ENCODE measurements at regions not wholly inside any gene's neighbourhood (a gene's known extent, or its start where the extent isn't known, plus 50 kb on each side); places are given as distances from the start of the nearest gene placed in this dataset.

DNA sequence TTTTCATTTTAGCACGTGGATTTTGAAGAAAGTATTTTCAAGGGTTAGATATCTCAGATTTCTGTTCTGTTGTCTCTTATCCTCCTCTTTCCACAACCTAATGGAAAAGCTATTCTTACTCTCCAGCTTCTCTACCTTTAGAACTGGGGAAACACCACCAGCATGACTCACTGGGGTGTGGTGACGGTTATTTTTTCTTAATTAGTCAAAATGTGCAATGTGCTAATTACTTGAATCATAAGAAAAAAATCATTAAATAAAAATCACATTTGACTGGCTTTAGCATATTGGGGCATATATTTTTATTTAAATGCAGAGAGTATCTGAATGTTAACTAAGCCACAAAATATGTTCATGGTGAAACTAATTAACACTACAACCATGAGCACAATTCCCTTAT, 570.7 kb upstream of the AGTR1 start:
- no peaks in the 10 kb centered on the region for H3K36me3 ChIP-seq (ENCODE audit: insufficient read depth, low read length, poor library complexity, severe bottlenecking)
- H3K4me3 ChIP-seq (ENCODE audit: low read depth, low read length, poor library complexity, severe bottlenecking), result no peak overlapping the region
- no peak for DNase-seq (ENCODE audit: low spot score)
- BruUV-seq (replicated peaks), result no TSS peak
- CTCF ChIA-PET, result no interaction called here
- no peak for TF ChIP-seq EZH2 (IDR thresholded peaks at IDR 0.05; ENCODE audit: borderline replicate concordance, low read depth, low read length, poor library complexity, severe bottlenecking)
- TF ChIP-seq, protein P1, sequence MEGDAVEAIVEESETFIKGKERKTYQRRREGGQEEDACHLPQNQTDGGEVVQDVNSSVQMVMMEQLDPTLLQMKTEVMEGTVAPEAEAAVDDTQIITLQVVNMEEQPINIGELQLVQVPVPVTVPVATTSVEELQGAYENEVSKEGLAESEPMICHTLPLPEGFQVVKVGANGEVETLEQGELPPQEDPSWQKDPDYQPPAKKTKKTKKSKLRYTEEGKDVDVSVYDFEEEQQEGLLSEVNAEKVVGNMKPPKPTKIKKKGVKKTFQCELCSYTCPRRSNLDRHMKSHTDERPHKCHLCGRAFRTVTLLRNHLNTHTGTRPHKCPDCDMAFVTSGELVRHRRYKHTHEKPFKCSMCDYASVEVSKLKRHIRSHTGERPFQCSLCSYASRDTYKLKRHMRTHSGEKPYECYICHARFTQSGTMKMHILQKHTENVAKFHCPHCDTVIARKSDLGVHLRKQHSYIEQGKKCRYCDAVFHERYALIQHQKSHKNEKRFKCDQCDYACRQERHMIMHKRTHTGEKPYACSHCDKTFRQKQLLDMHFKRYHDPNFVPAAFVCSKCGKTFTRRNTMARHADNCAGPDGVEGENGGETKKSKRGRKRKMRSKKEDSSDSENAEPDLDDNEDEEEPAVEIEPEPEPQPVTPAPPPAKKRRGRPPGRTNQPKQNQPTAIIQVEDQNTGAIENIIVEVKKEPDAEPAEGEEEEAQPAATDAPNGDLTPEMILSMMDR (conservative IDR thresholded peaks at IDR 0.05; ENCODE audit: low read depth, low read length), result no peak
- no peak overlapping the region for H3K27ac ChIP-seq (ENCODE audit: low read depth, low read length, poor library complexity, severe bottlenecking)
- intact Hi-C loops (cut with micrococcal nuclease; ENCODE audit: unreplicated experiment), result no loop called here
- H3K27me3 ChIP-seq (replicated peaks; ENCODE audit: insufficient read depth, low read depth, low read length, poor library complexity), result no peaks in the 10 kb centered on the region
- no peaks in the 10 kb centered on the region for H3K9me3 ChIP-seq (ENCODE audit: low read depth, low read length, poor library complexity, severe bottlenecking)
- no peaks in the 10 kb centered on the region for H3K4me1 ChIP-seq (ENCODE audit: insufficient read depth, low read length, poor library complexity, severe bottlenecking)
- POLR2A ChIA-PET (ENCODE audit: low non-redundant PET), result no interaction called here

DNA sequence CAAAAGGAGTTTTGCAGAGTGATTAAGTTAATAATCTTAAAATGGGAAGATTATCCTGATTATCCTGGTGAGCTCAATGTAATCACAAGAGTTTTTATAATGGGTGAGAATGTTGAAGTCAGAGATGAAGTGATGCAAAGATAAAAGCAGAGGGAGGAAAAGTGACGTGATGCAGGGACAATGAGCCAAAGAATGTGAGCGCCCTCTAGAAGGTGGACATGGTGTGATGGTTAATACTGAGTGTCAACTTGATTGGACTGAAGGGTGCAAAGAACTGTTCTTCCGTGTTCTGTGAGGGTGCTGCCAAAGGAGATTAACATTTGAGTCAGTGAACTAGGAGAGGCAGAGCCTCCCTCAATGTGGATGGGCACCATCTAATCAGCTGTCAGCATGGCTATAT, 569.6 kb upstream of the AGTR1 start:
- H3K27me3 ChIP-seq (replicated peaks; ENCODE audit: insufficient read depth, low read depth, low read length, poor library complexity), result no peaks in the 10 kb centered on the region
- no peaks in the 10 kb centered on the region for H3K4me1 ChIP-seq (ENCODE audit: insufficient read depth, low read length, poor library complexity, severe bottlenecking)
- no peaks in the 10 kb centered on the region for H3K36me3 ChIP-seq (ENCODE audit: insufficient read depth, low read length, poor library complexity, severe bottlenecking)
- ChIA-PET POLR2A (ENCODE audit: low non-redundant PET) (no interaction called here), CTCF (no interaction called here)
- peak; percentile 12 for DNase-seq (ENCODE audit: low spot score)
- no peak overlapping the region for H3K4me3 ChIP-seq (ENCODE audit: low read depth, low read length, poor library complexity, severe bottlenecking)
- H3K9me3 ChIP-seq (ENCODE audit: low read depth, low read length, poor library complexity, severe bottlenecking), result no peaks in the 10 kb centered on the region
- no TSS peak for BruUV-seq (replicated peaks)
- intact Hi-C loops (cut with micrococcal nuclease; ENCODE audit: unreplicated experiment), result no loop called here
- TF ChIP-seq, protein P1 (conservative IDR thresholded peaks at IDR 0.05; ENCODE audit: low read depth, low read length), result 0 out of 2 replicates have a peak, but pooled peaks have one; percentile 29
- TF ChIP-seq EZH2 (IDR thresholded peaks at IDR 0.05; ENCODE audit: borderline replicate concordance, low read depth, low read length, poor library complexity, severe bottlenecking), result no peak
- H3K27ac ChIP-seq (ENCODE audit: low read depth, low read length, poor library complexity, severe bottlenecking), result no peak overlapping the region

DNA sequence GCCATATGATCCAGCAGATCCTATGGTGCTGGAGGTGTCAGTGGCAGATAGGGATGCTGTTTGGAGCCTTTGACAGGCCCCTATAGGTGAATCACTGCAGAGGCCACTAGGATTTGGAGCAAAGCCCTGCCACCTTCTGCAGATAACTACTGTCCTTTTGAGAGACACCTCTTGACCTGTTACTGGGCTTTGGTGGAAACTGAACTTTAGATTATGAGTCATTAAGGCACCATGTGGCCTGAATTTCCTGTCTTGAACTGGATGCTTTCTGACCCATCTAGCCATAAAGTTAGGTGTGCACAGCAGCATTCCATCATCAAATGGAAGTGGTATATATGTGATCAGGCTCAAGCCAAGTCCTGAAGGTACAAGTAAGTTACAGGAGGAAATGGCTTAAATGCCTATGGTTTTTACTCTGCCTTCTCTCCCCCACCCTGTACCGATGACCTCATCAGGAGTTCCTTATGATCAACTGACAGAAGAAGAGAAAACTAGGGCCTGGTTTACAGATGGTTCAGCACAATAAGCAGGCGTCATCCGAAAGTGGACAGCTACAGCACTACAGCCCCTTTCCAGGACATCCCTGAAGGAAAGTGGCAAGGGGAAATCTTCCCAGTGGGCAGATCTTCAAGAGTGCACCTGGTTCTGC, 565.6 kb upstream of the AGTR1 start:
- Histone ChIP-seq H3K4me3 (ENCODE audit: low read depth, low read length, poor library complexity, severe bottlenecking) (no peak overlapping the region), H3K27me3 (replicated peaks; ENCODE audit: insufficient read depth, low read depth, low read length, poor library complexity) (no peaks in the 10 kb centered on the region), H3K27ac (ENCODE audit: low read depth, low read length, poor library complexity, severe bottlenecking) (no peak overlapping the region), H3K9me3 (ENCODE audit: low read depth, low read length, poor library complexity, severe bottlenecking) (no peaks in the 10 kb centered on the region), H3K4me1 (ENCODE audit: insufficient read depth, low read length, poor library complexity, severe bottlenecking) (no peaks in the 10 kb centered on the region), H3K36me3 (ENCODE audit: insufficient read depth, low read length, poor library complexity, severe bottlenecking) (no peaks in the 10 kb centered on the region)
- no peak for TF ChIP-seq EZH2 (IDR thresholded peaks at IDR 0.05; ENCODE audit: borderline replicate concordance, low read depth, low read length, poor library complexity, severe bottlenecking)
- TF ChIP-seq, protein P1 (conservative IDR thresholded peaks at IDR 0.05; ENCODE audit: low read depth, low read length), result no peak
- ChIA-PET CTCF (no interaction called here), POLR2A (ENCODE audit: low non-redundant PET) (no interaction called here)
- intact Hi-C loops (cut with micrococcal nuclease; ENCODE audit: unreplicated experiment), result no loop called here
- no peak for DNase-seq (ENCODE audit: low spot score)
- no TSS peak for BruUV-seq (replicated peaks)

All from A673 (cell line).